T47D (cell line): ENCODE measurements at regions not wholly inside any gene's neighbourhood (a gene's known extent, or its start where the extent isn't known, plus 50 kb on each side); places are given as distances from the start of the nearest gene placed in this dataset.

Experiments
- DNase-seq, 2 experiments: peaks; one replicate each; pipeline versions ENCODE4 v3.0.0 to v3.0.0-alpha.2; 2011 to 2012; ENCODE audit warnings: low read depth in 1 of 2, low spot score in 1 of 2
- JUND ChIP-seq: IDR thresholded peaks from 2 replicates; pipeline ENCODE4 v1.6.1; 2012; ENCODE audit warnings: low read depth
- in situ Hi-C: cut with HindIII; loops from 2 replicates; pipeline ENCODE4 v1.10.0; 2016; ENCODE audit warnings: low sequenced_read_pairs, low pct_unique_long_range_greater_than_20kb

DNA sequence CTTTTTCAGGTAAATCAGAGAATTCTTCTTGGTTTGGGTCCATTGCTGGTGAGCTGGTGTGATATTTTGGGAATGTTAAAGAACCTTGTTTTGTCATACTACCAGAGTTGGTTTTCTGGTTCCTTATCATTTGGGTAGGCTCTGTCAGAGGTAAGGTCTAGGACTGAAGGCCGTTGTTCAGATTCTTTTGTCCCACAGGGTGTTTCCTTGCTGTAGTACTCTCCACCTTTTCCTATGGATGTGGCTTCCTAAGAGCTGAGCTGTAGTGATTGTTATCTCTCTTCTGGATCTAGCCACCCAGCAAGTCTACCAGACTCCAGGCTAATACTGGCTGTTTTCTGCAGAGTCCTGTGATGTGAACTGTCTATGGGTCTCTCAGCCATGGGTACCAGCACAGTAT lies 367.5 kb upstream of the GATB start:
- in situ Hi-C loops = no loop called here

DNA sequence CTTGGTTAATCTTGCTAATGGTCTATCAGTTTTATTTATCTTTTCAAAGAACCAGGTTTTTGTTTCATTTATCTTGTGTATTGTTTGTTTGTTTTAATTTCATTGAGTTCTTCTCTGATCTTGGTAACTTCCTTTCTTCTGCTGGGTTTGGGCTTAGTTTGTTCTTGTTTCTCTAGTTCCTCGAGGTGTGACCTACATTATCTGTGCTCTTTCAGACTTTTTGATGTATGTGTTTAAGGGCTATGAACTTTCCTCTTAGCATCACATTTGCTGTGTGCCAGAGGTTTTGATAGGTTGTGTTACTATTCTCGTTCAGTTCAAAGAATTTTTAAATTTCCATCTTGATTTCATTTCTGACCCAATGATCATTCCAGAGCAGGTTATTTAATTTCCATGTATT lies 365.4 kb upstream of the GATB start:
- no peak for TF ChIP-seq JUND
- in situ Hi-C loops = no loop called here
- no peak for DNase-seq

More for the DNA sequence above, 367.5 kb upstream of the GATB start:
- TF ChIP-seq JUND = no peak
- DNase-seq = no peak

DNA sequence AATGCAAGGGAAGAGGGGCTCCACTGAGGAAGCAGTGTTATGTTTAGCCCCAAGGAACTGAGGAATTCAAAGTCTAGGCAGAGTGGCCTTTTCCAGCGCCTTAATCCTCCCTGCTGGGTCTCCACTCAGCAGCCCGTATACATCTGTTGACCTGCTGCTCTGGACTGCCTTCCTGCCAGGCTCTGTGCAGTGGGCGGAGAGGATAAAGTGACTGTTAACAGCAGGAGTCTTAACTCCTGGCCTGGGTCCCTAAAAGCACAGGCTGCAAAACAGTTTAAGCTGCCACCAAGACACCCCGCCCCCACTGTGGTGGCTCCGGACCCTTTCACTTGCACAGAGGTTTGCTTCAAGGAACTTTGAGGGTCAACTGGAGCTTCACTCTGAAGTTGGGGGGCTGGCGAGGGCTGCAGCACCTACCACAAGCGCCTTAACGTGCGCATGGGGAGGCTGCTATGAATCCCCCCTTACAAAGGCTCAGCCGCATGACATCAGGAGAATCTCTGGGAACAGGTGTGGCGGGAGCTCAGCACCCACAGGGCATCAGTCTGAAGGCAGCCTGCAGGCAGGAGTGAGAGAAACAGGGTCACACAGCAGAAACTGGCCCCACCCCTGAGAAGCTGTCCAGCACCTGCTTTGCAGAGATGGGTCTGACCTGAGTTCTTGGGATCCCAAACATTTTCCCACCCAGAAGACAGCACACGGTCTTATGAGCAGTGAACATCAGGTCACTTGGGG lies 358.2 kb upstream of the GATB start:
- TF ChIP-seq JUND = no peak
- in situ Hi-C loops = no loop called here
- DNase-seq = no peak

DNA sequence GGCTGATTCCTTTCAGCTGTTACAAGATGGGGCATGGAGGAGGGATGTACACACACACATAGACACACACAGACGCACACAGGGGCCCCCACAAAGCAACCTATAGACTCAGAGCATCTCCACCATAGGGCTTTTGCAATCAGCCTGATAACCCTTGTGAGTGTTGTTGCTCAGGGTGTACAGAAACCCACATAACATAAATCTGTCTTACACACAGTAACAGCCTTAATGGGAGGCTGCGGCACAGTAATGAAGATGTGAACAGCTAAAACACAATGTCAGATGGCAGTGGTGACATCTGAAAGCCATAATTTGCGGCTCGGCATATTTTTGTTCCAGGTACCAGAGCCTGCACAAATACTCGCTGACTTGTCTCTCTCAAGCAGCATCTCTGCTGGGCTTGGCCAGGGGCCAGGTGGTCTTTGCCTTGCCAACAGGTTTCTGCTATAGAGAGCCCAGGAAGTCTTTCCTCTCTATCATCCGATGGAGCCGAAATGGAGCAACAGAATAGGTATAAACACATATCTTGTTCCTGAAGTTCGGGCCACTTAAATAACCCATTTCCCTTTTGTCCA lies 357.2 kb upstream of the GATB start:
- no peak for DNase-seq
- in situ Hi-C loops = no loop called here

DNA sequence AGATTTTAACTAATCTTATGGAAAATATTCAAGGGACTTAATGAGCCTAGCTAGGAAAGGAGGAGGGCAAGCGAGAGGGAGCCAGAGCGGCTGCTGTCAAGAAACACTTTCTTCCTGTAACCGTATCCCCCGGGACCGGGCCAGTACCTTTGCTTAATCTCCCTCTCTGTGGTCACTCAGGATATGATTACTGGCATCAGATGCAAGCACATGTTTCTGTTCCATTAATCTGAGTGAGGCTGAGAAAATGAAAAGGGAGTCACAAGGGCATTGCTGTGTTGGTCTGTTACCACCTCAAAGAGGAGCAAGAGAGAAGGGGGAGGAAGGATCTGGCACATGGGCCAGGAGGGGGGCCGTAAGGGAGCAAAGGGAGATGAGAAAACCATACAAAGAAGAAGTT lies 356.7 kb upstream of the GATB start:
- in situ Hi-C loops = no loop called here
- DNase-seq = no peak
- no peak for TF ChIP-seq JUND

More for the DNA sequence above, 357.2 kb upstream of the GATB start:
- no peak for TF ChIP-seq JUND

DNA sequence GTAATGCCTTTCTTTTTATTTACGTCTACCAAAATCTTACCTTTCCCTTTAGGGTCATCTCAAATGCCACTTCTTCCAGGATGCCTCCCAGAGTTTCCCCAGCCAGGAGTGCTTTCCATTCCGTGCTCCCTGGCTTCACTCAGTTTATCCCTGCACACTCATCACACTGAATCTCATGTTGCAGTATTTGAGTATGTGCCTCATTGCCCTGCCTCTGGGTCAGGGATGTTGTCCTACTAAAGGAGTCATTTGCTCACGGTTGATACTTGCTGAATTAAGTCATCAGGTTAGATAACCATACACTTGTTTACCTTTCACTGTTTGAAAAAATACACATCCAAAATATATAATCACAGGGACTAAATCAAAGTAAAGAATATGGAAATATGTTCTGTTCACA lies 356.2 kb upstream of the GATB start:
- no peak for DNase-seq
- TF ChIP-seq JUND = no peak
- in situ Hi-C loops = no loop called here

DNA sequence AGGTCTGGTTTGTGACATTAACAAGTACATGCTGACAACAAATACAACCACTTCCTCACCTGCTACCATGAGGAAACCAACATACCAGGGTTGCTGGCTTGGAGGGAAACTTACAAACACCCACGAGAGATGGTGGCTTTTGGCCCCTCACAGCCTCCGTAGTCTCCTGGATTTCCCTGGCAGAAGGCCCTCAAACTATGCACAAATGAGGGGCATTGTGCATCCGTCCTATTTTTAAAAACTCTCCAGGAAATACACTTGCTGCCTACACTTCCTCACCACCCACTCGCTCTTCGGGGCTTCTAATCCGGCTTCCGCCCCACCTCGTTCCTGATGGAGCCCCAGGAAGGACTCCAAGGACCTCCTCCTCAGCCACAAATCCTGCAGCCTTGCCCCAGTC lies 355.0 kb upstream of the GATB start:
- DNase-seq = no peak
- no peak for TF ChIP-seq JUND
- in situ Hi-C loops = no loop called here

DNA sequence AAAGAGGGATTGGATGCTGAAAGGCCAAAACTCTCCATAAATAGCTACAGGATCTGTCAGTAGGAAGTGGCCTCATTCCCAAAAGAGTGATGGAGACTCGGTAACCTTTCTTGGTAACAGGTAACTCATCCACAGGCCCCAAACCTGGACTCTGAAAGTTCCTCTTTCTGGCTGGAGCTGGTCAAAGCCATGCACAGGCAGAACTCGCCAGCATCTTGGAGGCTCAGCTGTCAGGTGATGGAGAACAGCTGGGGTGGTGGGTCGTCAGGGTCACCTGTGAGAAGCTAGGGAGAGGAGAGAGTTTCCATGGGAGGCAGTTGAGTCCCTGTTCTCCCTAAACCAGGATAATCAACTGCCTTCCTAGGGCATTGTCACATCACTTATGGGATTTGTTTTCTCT lies 354.3 kb upstream of the GATB start:
- in situ Hi-C loops = no loop called here
- no peak for TF ChIP-seq JUND
- DNase-seq = no peak

DNA sequence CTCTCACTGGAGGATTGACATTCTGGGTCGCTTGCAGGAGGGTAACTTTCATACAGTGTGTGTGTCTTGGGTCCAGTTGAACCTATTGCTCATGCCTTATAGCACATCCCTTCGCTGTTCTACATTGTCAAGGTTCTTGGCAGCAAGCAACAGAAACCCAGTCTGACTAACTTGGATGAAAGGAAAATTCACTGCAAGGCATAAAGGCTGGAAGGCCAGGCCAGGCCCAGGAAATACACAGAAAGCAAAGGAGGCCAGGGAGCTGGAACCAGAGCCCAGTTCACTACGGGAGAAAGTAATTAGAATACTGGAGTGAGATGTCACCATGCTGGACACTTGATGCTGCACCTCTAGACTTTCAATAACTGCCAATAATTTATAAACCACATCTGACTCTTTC lies 353.8 kb upstream of the GATB start:
- no peak for DNase-seq
- no peak for TF ChIP-seq JUND
- in situ Hi-C loops = no loop called here

DNA sequence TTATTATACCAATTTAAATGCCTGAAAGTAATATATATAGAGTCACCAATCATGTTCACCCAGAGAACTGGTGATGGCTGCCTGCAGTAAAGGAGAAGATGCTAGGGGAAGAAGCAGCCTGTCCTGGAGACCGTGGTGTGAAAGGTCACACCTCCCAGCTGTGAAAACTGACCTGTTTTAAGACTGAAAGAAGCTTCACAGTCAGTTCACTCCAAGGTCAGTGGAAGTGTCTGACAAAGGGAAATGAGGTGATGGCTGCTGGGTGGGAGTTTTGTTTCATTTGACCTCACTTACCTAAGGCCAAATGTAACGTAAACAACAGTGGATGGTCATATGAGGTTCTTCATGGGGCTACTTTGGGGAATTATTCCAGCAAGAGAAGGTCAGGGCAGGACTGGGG lies 352.1 kb upstream of the GATB start:
- TF ChIP-seq JUND = no peak
- in situ Hi-C loops = no loop called here
- no peak for DNase-seq

DNA sequence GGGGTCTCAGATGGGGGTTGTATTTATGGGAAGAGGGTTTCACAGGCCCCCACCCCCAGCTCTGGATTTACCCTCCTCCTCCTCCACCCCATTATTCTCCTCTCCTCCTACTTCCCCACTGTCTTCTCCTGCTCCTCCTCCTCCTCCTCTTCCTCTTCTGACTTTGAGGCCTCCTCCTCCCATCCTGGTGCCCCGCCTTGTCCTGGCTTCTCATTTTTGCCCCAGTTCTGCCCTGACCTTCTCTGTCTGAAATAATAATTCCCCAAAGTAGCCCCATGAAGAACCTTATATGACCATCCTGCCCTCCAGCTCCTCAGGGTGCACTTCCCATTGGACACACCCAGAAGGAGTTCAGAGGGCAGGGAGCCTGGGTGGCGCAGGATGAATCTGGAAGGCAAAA lies 351.4 kb upstream of the GATB start:
- in situ Hi-C loops = no loop called here
- TF ChIP-seq JUND = no peak
- no peak for DNase-seq

DNA sequence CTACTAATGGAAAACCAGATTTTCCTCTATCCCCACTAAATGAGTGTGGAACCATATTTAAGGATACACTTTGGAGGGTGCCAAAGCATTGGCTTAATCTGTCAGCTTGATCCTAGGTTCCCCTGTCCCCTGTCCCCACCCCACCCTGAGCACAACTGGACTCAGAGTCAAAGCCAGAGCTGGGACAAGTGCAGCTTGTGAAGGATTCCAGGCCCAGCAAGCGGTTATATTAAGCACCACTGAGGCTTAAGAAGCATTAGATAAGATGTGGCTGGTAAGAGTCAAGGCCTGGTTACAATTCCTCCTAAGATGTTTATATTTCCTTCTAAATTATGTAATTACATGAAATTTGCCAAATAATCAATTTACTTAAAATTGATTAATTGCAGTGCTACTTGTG lies 350.0 kb upstream of the GATB start:
- in situ Hi-C loops = no loop called here
- no peak for DNase-seq
- TF ChIP-seq JUND = no peak

DNA sequence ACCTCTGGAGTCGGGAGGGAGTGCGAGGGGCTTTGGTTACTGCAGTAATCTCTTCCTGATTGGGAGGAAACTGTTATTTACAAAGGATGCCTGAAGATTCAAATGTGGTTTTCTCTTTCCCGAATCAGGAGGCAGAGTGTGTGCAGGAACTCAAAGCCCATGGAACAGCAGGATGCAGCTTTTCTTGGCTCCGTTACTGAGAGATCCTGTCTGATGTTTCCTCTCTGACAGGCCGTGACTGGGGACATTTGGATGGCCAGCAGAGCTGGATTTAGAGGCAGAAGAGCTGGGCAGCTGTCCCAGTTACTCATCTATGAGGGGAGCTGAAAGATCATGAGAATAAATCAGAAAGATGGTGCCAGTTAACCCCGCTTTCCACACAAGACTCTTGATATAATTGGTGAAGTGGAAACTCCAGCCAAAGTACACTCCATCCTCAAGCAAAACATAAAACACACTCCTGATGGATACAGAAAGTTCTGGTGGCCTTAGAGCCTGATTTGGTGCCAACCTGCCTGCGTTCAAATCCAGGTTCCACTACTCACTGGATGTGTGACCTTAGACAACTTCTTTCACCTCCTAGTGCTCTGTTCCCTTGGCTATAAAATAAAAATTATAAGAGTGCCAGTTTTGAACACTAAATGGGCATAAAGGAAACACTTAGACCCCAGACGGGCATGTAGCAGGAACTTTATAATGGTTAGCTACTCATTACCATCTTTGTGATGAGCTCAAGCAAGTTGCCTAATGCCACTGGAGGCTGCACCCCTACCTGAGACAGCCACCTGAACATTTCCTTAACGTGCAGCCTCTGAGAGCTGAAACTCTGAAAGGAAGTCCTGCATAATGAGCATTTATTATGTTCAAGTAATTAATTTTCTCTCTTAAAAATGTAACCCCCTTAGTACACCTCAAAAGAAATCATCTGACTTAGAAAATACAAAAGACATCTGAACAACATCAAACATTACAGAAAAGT lies 349.0 kb upstream of the GATB start:
- DNase-seq = no peak
- no peak for TF ChIP-seq JUND
- in situ Hi-C loops = no loop called here
